NOMO-1 (cell line): ENCODE measurements at regions not wholly inside any gene's neighbourhood (a gene's known extent, or its start where the extent isn't known, plus 50 kb on each side); places are given as distances from the start of the nearest gene placed in this dataset.
"Not testable (repeated sequence)": the region's sequence is repeated elsewhere in the genome, so short reads cannot be mapped to it uniquely, and the experiment has no call there.

Experiments used
- DNase-seq, 2 experiments: peaks; one replicate each; lab custom pipeline; 2025; ENCODE audit not compliant: unreplicated experiment in 2 of 2; lab: John Stamatoyannopoulos, UW

GRCh38 chr5:92665506-92665905 is 915.5 kb downstream of the NR2F1-AS1 start:
- DNase-seq = no peak

- no peak for DNase-seq
These were observed 918.3 kb downstream of the NR2F1-AS1 start for GRCh38 chr5:92662741-92663140.

- no peak for DNase-seq
These were observed 921.8 kb downstream of the NR2F1-AS1 start for GRCh38 chr5:92659246-92659645.

- DNase-seq = not testable (repeated sequence)
These were observed 926.4 kb downstream of the NR2F1-AS1 start for GRCh38 chr5:92654601-92655000.

- DNase-seq = no peak
These were observed 927.1 kb downstream of the NR2F1-AS1 start for GRCh38 chr5:92653730-92654461.

GRCh38 chr5:92652756-92653155 is 928.3 kb downstream of the NR2F1-AS1 start:
- no peak for DNase-seq

GRCh38 chr5:92644266-92644886 is 936.6 kb downstream of the NR2F1-AS1 start:
- no peak for DNase-seq

GRCh38 chr5:92641031-92641962 is 939.7 kb downstream of the NR2F1-AS1 start:
- no peak for DNase-seq

- DNase-seq = no peak
These were observed 940.7 kb downstream of the NR2F1-AS1 start for GRCh38 chr5:92640340-92640739.

- DNase-seq = no peak
These were observed 943.1 kb downstream of the NR2F1-AS1 start for GRCh38 chr5:92637960-92638359.

- DNase-seq = no peak
These were observed 943.8 kb downstream of the NR2F1-AS1 start for GRCh38 chr5:92637247-92637646.

- DNase-seq = no peak
These were observed 946.0 kb downstream of the NR2F1-AS1 start for GRCh38 chr5:92635001-92635461.

GRCh38 chr5:92633875-92634487 is 947.0 kb downstream of the NR2F1-AS1 start:
- DNase-seq = no peak

GRCh38 chr5:92633176-92633575 is 947.8 kb downstream of the NR2F1-AS1 start:
- no peak for DNase-seq

- not testable (repeated sequence) for DNase-seq
These were observed 949.8 kb downstream of the NR2F1-AS1 start for GRCh38 chr5:92631237-92631701.

- DNase-seq = no peak
These were observed 951.4 kb downstream of the NR2F1-AS1 start for GRCh38 chr5:92629574-92629973.

- DNase-seq = no peak
These were observed 952.0 kb downstream of the NR2F1-AS1 start for GRCh38 chr5:92629000-92629399.

GRCh38 chr5:92627186-92627585 is 953.8 kb downstream of the NR2F1-AS1 start:
- DNase-seq = no peak

- DNase-seq = no peak
These were observed 964.9 kb downstream of the NR2F1-AS1 start for GRCh38 chr5:92616085-92616484.

- DNase-seq = no peak
These were observed 967.5 kb downstream of the NR2F1-AS1 start for GRCh38 chr5:92613546-92613945.

- not testable (repeated sequence) for DNase-seq
These were observed 970.6 kb downstream of the NR2F1-AS1 start for GRCh38 chr5:92610435-92610834.
